ENCODE measurements at regions not wholly inside any gene's neighbourhood (a gene's known extent, or its start where the extent isn't known, plus 50 kb on each side); places are given as distances from the start of the nearest gene placed in this dataset.
"Not testable (repeated sequence)": the region's sequence is repeated elsewhere in the genome, so short reads cannot be mapped to it uniquely, and the experiment has no call there.

DNA sequence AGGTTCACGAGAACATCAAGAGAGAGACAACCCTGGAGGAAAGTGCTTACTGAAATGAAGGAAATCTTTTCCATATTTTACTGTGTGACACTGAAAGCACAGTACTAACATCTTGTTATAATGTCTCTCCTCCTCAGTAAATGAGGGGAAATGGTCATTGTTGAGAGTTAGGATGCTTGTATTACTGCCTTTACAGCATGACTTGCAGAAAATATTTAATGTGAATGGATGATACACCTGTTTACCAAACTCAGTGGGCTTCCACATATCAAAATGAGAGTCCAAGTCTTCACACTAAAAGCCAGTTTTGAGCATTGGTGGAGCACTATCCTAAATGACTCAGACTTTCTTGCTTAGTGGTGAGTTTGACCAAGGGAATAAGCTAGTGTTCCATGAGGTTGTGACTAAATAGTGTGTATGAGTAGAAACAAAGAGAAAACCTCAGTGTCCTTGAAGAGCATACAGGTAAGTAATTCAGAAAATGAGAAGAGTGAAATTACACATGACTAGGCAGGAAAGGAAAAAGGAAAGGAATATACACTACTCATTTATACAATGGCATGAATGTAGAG, 930.7 kb upstream of the CELF4 start:
- intact Hi-C loops (cut with DNase I; ENCODE audit: low total_unique reads) = no loop called here

DNA sequence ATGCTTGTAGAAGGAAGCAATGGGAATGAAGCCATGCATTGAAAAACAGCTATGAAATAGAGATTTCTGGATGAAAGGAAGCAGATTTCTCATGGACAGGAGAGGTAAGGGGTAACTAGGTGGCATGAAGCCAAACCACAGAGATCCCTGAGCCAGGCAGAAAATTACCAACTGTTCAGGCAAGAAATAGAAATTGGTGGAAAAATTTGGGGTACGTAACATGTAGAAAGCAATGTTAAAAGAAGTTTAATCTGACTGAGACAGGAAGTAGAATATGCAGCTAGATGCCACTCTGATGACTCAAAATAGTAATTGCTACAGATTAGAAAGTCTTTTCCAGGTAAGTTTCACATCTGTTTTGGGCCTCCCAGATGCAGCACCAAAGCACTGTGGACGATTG, 928.5 kb upstream of the CELF4 start:
- H3K27ac ChIP-seq = no peak overlapping the region
- 18 to 20% methylated on average over 2 of the region's 2 CpGs for WGBS, 2 donors
- no peaks in the 10 kb centered on the region for H3K9me3 ChIP-seq
- intact Hi-C loops (cut with DNase I; ENCODE audit: low total_unique reads) = no loop called here
- no peak for DNase-seq
- no peaks in the 10 kb centered on the region for H3K27me3 ChIP-seq
- TF ChIP-seq, protein P1, sequence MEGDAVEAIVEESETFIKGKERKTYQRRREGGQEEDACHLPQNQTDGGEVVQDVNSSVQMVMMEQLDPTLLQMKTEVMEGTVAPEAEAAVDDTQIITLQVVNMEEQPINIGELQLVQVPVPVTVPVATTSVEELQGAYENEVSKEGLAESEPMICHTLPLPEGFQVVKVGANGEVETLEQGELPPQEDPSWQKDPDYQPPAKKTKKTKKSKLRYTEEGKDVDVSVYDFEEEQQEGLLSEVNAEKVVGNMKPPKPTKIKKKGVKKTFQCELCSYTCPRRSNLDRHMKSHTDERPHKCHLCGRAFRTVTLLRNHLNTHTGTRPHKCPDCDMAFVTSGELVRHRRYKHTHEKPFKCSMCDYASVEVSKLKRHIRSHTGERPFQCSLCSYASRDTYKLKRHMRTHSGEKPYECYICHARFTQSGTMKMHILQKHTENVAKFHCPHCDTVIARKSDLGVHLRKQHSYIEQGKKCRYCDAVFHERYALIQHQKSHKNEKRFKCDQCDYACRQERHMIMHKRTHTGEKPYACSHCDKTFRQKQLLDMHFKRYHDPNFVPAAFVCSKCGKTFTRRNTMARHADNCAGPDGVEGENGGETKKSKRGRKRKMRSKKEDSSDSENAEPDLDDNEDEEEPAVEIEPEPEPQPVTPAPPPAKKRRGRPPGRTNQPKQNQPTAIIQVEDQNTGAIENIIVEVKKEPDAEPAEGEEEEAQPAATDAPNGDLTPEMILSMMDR (IDR thresholded peaks at IDR 0.05) = no peak
- no peak for TF ChIP-seq POLR2A (IDR thresholded peaks at IDR 0.05)
- H3K36me3 ChIP-seq (ENCODE audit: low read depth, missing control alignments) = no peaks in the 10 kb centered on the region
- H3K4me3 ChIP-seq = no peak overlapping the region
- no peaks in the 10 kb centered on the region for H3K4me1 ChIP-seq

More for the DNA sequence above, 930.7 kb upstream of the CELF4 start:
- Histone ChIP-seq H3K36me3 (ENCODE audit: low read depth, missing control alignments) (no peaks in the 10 kb centered on the region), H3K27me3 (no peaks in the 10 kb centered on the region), H3K4me1 (no peaks in the 10 kb centered on the region), H3K27ac (no peak overlapping the region), H3K9me3 (no peaks in the 10 kb centered on the region), H3K4me3 (no peak overlapping the region)
- WGBS, 2 donors = 75 to 89% methylated on average over 1 of the region's 1 CpG
- TF ChIP-seq, protein P1 (IDR thresholded peaks at IDR 0.05) = no peak
- DNase-seq = no peak

DNA sequence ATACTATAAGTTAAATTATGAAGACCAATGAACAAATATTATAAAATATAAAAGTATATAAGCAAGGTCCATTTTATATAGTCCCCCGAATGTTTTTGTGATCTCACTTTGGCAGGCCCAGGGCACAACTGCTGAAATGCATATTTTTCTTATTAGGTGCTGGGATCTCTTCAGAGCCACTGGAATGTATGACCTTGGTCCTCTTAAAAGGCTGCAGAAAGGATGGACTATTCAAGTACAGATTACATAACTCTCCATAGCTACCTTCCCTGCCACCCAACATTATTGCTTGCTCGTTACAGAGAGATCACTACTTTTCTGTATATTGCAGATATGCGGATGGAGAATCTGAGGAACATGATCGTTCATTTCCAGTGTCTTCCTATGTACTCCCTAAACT, 925.6 kb upstream of the CELF4 start:
- DNase-seq = no peak
- no peak for TF ChIP-seq POLR2A (IDR thresholded peaks at IDR 0.05)
- TF ChIP-seq, protein P1 (IDR thresholded peaks at IDR 0.05) = no peak
- intact Hi-C loops (cut with DNase I; ENCODE audit: low total_unique reads) = no loop called here
- no peaks in the 10 kb centered on the region for H3K4me1 ChIP-seq
- no peaks in the 10 kb centered on the region for H3K9me3 ChIP-seq
- no peak overlapping the region for H3K4me3 ChIP-seq
- no peaks in the 10 kb centered on the region for H3K27me3 ChIP-seq
- H3K36me3 ChIP-seq (ENCODE audit: low read depth, missing control alignments) = no peaks in the 10 kb centered on the region
- H3K27ac ChIP-seq = no peak overlapping the region
- WGBS, 2 donors = 88% methylated on average over 4 of the region's 4 CpGs

DNA sequence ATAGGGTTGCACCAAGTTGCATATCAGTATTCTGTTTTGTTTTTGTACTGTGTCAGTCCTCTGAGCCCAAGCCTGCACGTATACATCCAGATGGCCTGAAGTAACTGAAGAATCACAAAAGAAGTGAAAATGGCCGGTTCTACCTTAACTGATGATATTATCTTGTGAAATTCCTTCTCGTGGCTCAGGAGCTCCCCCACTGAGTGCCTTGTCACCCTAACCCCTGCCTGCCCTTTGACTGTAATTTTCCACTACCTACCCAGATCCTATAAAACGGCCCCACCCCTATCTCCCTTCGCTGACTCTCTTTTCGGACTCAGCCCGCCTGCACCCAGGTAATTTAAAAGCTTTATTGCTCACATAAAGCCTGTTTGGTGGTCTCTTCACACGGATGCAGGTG, 924.1 kb upstream of the CELF4 start:
- H3K4me1 ChIP-seq; H3K4me3 ChIP-seq; H3K27ac ChIP-seq; DNase-seq; H3K27me3 ChIP-seq; H3K9me3 ChIP-seq; intact Hi-C loops (cut with DNase I; ENCODE audit: low total_unique reads); H3K36me3 ChIP-seq (ENCODE audit: low read depth, missing control alignments): not testable (repeated sequence)
- 85 to 86% methylated on average over 8 of the region's 8 CpGs for WGBS, 2 donors

DNA sequence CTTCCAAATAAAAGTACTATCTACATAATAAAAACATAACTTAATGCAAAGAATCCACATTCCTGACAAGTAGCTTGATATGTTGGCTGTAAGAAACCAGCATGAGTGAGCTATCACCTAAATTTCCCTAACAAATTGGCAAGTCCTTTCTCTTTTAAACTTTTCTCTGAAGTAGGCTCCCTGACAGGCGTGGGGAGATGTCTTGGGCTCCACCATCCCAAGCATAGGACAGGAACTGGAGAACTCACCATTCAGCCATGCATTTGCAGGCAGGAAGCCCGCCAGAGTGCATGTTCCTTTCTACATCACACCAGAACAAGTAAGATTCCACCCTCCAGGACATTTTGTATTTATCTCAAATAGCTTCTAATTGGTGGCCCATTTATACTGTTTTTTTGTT, 921.9 kb upstream of the CELF4 start:
- H3K4me3 ChIP-seq = no peak overlapping the region
- H3K9me3 ChIP-seq = no peaks in the 10 kb centered on the region
- intact Hi-C loops (cut with DNase I; ENCODE audit: low total_unique reads) = no loop called here
- H3K4me1 ChIP-seq = no peaks in the 10 kb centered on the region
- 46 to 64% methylated on average over 2 of the region's 2 CpGs for WGBS, 2 donors
- H3K27ac ChIP-seq = no peak overlapping the region
- H3K27me3 ChIP-seq = no peaks in the 10 kb centered on the region
- H3K36me3 ChIP-seq (ENCODE audit: low read depth, missing control alignments) = no peaks in the 10 kb centered on the region
- no peak for DNase-seq
- TF ChIP-seq, protein P1 (IDR thresholded peaks at IDR 0.05) = no peak

Data from testis (tissue), 2 donors.